Karpas-422 (cell line): ENCODE measurements at regions not wholly inside any gene's neighbourhood (a gene's known extent, or its start where the extent isn't known, plus 50 kb on each side); places are given as distances from the start of the nearest gene placed in this dataset.

Experiments used
- DNase-seq: peaks from one replicate; pipeline ENCODE4 v3.0.0-alpha.2; 2015
- H2AFZ ChIP-seq: fragments of 200-600 bp; sonication (generic); 2 replicates; pipeline ENCODE4 v1.6.1; 2014; ENCODE audit warnings: antibody characterized with exemption, low read length, mixed read lengths
- H3K27ac ChIP-seq: fragments of 200-600 bp; sonication (generic); 2 replicates; pipeline ENCODE4 v1.5.1; 2014; ENCODE audit warnings: mild to moderate bottlenecking, low read length, moderate library complexity
- H3K27me3 ChIP-seq: fragments of 200-600 bp; sonication (generic); 2 replicates; pipeline ENCODE4 v1.6.1; 2014; ENCODE audit warnings: low read length, mixed read lengths
- H3K36me3 ChIP-seq: fragments of 200-600 bp; sonication (generic); 2 replicates; pipeline ENCODE4 v1.6.1; 2014; ENCODE audit warnings: low read length, mixed read lengths; ENCODE audit not compliant: insufficient read depth
- H3K4me1 ChIP-seq: fragments of 200-600 bp; sonication (generic); 2 replicates; pipeline ENCODE4 v1.6.1; 2014; ENCODE audit warnings: mild to moderate bottlenecking, low read length, mixed read lengths
- H3K4me2 ChIP-seq: fragments of 200-600 bp; sonication (generic); 2 replicates; pipeline ENCODE4 v1.6.1; 2014; ENCODE audit warnings: low read length, low read depth, mild to moderate bottlenecking; ENCODE audit not compliant: poor library complexity, severe bottlenecking
- H3K4me3 ChIP-seq: fragments of 200-600 bp; sonication (generic); 2 replicates; pipeline ENCODE4 v1.5.1; 2014; ENCODE audit warnings: mild to moderate bottlenecking, antibody characterized with exemption, low read length, mixed read lengths
- H3K79me2 ChIP-seq: fragments of 200-600 bp; sonication (generic); 2 replicates; pipeline ENCODE4 v1.6.1; 2014; ENCODE audit warnings: mild to moderate bottlenecking, low read length, mixed read lengths
- H3K9ac ChIP-seq: fragments of 200-600 bp; sonication (generic); 2 replicates; pipeline ENCODE4 v1.6.0; 2014; ENCODE audit warnings: low read length
- H3K9me2 ChIP-seq: fragments of 200-600 bp; sonication (generic), shearing (Covaris generic); replicated peaks from 2 replicates; pipeline ENCODE4 v1.6.0; 2014; ENCODE audit warnings: mild to moderate bottlenecking, low read length, moderate library complexity; ENCODE audit not compliant: insufficient read depth
- H3K9me3 ChIP-seq: fragments of 300-700, 200-600 bp; sonication (generic); 2 replicates; pipeline ENCODE4 v1.6.1; 2014; ENCODE audit warnings: low read length, mixed read lengths
- H4K20me1 ChIP-seq: fragments of 200-600 bp; sonication (generic); 2 replicates; pipeline ENCODE4 v1.6.1; 2014; ENCODE audit warnings: mild to moderate bottlenecking, antibody characterized with exemption, low read length, low read depth; ENCODE audit not compliant: insufficient read depth

DNA sequence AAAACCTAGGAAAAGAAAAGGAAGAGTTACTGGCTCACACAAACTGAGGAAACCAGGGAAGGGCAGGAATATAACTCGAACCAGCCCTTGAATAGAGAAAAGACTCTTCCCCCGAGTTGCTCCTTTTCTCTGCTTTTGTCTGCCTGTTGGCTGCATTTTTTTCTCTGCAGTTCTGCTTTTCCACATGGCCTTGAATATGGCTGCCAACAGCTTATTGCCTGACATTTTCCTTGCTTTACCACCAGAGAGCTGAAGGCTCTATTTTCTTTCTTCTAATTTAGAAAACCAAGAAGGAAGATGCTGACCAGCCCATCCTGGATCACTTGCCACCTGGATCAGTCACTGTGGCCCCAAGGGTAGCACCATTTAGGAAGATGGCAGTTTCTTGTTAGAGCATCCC lies 164.8 kb upstream of the MAN1A1 start:
- Histone ChIP-seq H3K79me2 (no peaks in the 10 kb centered on the region), H3K4me1 (no peaks in the 10 kb centered on the region), H3K27me3 (no peaks in the 10 kb centered on the region), H3K9me2 (no peaks in the 10 kb centered on the region), H2AFZ (no peak overlapping the region), H3K4me2 (no peak overlapping the region), H3K27ac (no peak overlapping the region), H4K20me1 (no peaks in the 10 kb centered on the region), H3K9me3 (no peaks in the 10 kb centered on the region), H3K9ac (no peak overlapping the region), H3K36me3 (no peaks in the 10 kb centered on the region), H3K4me3 (no peak overlapping the region)
- DNase-seq, result no peak

DNA sequence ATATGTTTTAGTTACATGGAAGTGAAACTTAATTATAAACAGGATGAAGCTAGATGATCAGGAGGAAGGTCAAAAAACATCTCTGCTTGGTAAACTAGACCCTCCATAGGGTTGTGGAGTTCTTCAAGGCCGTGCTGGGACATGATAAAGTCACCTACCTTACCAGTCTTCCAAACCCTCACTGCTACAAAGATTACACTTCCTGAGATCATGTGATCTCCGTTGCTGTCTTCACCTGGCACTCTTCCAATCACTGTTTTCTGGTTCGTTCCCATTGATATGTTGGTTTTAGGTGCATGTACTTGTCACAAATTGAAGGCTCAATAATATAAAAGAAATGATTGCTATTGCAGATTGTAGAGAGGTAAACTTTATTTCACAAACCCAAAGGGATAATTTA lies 161.5 kb upstream of the MAN1A1 start:
- no peak overlapping the region for H3K4me3 ChIP-seq
- no peaks in the 10 kb centered on the region for H3K36me3 ChIP-seq
- no peak for DNase-seq
- no peak overlapping the region for H3K27ac ChIP-seq
- H3K9me3 ChIP-seq, result no peaks in the 10 kb centered on the region
- H4K20me1 ChIP-seq, result no peaks in the 10 kb centered on the region
- no peaks in the 10 kb centered on the region for H3K79me2 ChIP-seq
- H3K9me2 ChIP-seq, result no peaks in the 10 kb centered on the region
- no peak overlapping the region for H3K9ac ChIP-seq
- no peaks in the 10 kb centered on the region for H3K27me3 ChIP-seq
- no peaks in the 10 kb centered on the region for H3K4me1 ChIP-seq
- H3K4me2 ChIP-seq, result no peak overlapping the region
- H2AFZ ChIP-seq, result no peak overlapping the region

DNA sequence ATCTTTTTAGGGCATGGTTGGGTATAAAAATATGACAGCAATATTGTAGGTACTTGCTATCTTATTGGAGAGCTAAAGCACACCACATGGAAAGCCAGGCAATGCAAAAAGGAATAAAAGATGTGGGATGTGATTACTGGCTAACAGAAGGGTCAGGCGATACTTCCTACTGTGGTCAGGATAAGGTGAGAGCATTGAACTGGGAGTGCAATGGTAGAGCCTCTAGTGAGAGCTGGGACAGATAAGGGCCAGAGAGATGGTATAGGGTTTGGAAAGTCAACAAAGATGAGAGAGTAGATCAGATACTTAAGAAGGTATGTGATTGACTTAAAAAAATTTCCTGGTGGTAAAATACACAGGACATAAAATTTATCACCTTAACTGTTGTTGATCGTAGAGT lies 160.7 kb upstream of the MAN1A1 start:
- no peaks in the 10 kb centered on the region for H3K27me3 ChIP-seq
- H3K9me2 ChIP-seq, result no peaks in the 10 kb centered on the region
- no peaks in the 10 kb centered on the region for H3K9me3 ChIP-seq

DNA sequence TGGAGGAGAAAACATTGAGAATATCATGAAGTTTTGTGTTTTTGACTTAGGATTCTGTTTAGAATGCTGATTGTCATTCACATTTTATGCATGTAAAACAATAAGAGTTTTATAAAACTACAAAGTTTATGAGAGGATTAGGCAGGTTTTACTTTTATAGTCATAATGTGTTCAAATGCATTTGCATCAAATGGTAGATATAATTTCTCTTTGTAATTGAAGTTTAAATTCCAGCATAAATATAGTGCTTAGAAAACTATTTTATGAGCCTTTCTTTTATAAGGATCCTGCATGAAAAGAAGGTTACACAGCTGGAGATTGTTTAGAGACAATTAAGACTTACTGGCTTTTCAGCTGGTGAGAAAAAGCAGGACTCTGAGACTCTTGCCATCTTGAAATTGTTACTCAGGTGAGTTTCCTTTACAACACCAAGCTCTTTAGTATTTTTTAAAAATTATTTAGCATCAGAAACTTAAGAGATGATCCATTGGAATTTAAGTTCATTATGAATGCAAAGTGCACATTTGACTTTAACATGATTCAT lies 157.1 kb upstream of the MAN1A1 start:
- Histone ChIP-seq H3K9me2 (no peaks in the 10 kb centered on the region), H3K4me1 (no peaks in the 10 kb centered on the region), H3K4me3 (no peak overlapping the region), H3K9ac (no peak overlapping the region), H3K9me3 (no peaks in the 10 kb centered on the region), H2AFZ (no peak overlapping the region), H3K4me2 (no peak overlapping the region), H3K27ac (no peak overlapping the region), H3K36me3 (no peaks in the 10 kb centered on the region), H4K20me1 (no peaks in the 10 kb centered on the region), H3K79me2 (no peaks in the 10 kb centered on the region), H3K27me3 (no peaks in the 10 kb centered on the region)
- DNase-seq, result no peak

More for the DNA sequence above, 160.7 kb upstream of the MAN1A1 start:
- Histone ChIP-seq H4K20me1 (no peaks in the 10 kb centered on the region), H3K79me2 (no peaks in the 10 kb centered on the region), H3K9ac (no peak overlapping the region), H3K4me3 (no peak overlapping the region), H2AFZ (no peak overlapping the region), H3K4me2 (no peak overlapping the region), H3K27ac (no peak overlapping the region), H3K4me1 (no peaks in the 10 kb centered on the region), H3K36me3 (no peaks in the 10 kb centered on the region)
- no peak for DNase-seq

DNA sequence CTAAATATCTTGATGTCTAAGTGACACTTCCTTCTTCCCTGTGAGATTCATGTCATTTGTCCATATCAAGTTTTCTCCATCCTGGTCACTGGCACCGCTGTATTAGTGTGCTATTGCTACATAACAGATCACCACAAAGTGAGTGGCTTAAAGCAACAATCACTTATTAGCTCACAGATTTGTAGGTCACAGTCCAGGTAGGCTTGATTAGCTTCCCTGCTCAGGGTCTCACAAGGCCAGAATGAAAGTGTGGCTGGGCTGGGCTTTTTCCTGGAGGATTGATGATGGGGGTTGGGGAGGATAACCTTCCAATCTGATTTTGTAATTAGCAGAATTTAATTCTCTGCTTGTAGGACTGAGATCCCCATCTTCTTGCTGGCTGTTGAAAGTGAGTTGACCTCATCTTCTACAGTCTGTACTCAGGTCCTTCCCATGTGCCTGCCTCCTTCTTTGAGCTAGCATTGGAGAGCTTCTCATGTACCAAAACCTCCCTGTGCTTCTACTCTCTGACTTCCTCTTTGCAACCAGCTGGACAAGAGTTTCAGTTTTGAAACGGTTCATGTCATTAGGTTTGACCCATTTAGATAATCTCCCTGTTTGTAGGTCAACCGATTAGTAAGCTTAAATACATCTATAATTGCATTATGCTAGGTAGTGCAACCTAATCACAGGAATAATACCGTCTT lies 152.4 kb upstream of the MAN1A1 start:
- no peak overlapping the region for H2AFZ ChIP-seq
- DNase-seq, result no peak
- H3K4me3 ChIP-seq, result no peak overlapping the region
- no peak overlapping the region for H3K27ac ChIP-seq
- no peaks in the 10 kb centered on the region for H3K9me2 ChIP-seq
- H3K79me2 ChIP-seq, result no peaks in the 10 kb centered on the region
- H3K27me3 ChIP-seq, result no peaks in the 10 kb centered on the region
- H3K36me3 ChIP-seq, result no peaks in the 10 kb centered on the region
- H3K4me2 ChIP-seq, result no peak overlapping the region
- no peaks in the 10 kb centered on the region for H3K4me1 ChIP-seq
- H3K9ac ChIP-seq, result no peak overlapping the region
- no peaks in the 10 kb centered on the region for H3K9me3 ChIP-seq
- H4K20me1 ChIP-seq, result no peaks in the 10 kb centered on the region

DNA sequence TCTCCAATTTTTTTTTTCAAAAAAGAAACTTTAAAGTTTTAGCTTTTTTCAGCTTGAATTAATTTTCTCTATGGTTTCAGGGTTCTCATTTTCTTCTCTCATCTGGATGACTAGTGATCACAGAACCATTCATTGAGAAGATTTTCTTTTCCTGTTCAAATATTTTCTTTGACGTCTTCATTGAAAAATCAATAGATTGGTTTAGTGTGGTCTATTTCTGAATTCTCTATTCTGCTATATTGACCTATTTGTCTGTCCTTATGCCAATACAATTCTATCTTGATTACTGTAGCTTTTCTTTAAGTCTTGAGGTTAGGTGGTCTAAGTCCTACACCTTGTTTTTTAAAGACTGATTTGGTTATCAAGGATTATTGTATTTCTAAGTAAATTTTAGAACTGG lies 150.2 kb upstream of the MAN1A1 start:
- H3K4me1 ChIP-seq, result no peaks in the 10 kb centered on the region
- no peaks in the 10 kb centered on the region for H4K20me1 ChIP-seq
- no peak for DNase-seq
- no peak overlapping the region for H3K4me3 ChIP-seq
- H3K4me2 ChIP-seq, result no peak overlapping the region
- no peaks in the 10 kb centered on the region for H3K79me2 ChIP-seq
- no peak overlapping the region for H2AFZ ChIP-seq
- no peak overlapping the region for H3K9ac ChIP-seq
- no peak overlapping the region for H3K27ac ChIP-seq
- H3K9me2 ChIP-seq, result no peaks in the 10 kb centered on the region
- no peaks in the 10 kb centered on the region for H3K9me3 ChIP-seq
- H3K27me3 ChIP-seq, result no peaks in the 10 kb centered on the region
- H3K36me3 ChIP-seq, result no peaks in the 10 kb centered on the region

DNA sequence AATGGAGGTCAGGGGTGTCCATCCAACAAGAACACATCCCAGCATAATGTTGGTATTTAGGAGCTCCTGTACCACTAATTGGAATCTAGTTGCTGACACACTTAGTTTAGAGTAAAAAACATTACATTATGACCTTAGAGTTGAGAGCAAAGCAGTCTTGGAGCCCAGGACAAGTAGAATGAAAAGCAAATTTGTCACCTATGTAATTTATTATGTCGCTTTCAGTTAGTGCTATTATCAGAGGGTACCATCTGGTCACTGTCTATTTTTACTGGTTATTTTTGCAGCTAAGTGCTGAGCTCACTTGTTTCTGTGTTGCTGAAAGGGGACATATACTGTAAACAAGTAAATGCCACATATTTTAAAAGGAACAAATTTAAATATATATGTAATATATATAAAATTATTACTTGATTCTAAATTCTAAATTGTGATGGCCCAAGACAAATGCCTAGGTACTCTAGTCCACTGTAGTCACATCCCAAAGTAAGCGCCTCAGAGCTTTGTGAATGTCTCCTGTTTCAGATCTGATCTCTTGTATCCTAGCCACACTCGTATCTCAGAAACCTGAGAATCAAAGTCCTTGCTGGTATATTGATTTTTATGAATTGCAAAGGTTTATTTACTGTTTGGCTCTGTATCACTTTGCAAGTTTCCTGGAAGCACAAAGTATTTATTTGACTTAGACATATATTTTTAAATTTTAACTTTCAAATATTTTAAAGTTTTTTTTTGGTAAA lies 148.6 kb upstream of the MAN1A1 start:
- no peak for DNase-seq
- H3K4me2 ChIP-seq, result no peak overlapping the region
- H3K4me3 ChIP-seq, result no peak overlapping the region
- no peak overlapping the region for H3K9ac ChIP-seq
- no peaks in the 10 kb centered on the region for H3K79me2 ChIP-seq
- H3K9me3 ChIP-seq, result no peaks in the 10 kb centered on the region
- no peak overlapping the region for H3K27ac ChIP-seq
- H3K9me2 ChIP-seq, result no peaks in the 10 kb centered on the region
- H2AFZ ChIP-seq, result no peak overlapping the region
- no peaks in the 10 kb centered on the region for H4K20me1 ChIP-seq
- H3K36me3 ChIP-seq, result no peaks in the 10 kb centered on the region
- no peaks in the 10 kb centered on the region for H3K27me3 ChIP-seq
- no peaks in the 10 kb centered on the region for H3K4me1 ChIP-seq

DNA sequence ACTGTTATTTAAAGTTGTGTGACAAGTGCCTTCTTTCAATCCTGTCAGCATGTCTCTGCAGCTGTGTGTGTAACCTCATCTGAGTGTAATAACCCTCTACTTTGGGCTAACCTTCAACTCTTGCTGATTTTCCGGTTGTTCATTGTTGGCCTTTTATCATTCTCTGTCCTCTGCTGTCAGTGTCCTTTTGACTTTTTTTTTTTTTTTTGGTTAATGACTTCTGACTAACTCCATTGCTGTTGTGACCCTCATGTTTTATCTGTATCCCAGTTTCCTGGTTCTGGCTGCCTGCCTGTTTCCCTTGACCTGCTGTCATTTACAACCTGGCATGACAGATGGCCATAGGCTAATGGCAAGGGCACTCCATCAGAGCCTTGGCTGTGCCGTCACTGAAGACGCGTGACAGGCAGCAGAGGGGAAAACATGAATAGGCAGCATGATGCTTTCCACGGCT lies 145.7 kb upstream of the MAN1A1 start:
- Histone ChIP-seq H3K9me3 (no peaks in the 10 kb centered on the region), H3K4me2 (no peak overlapping the region), H3K9ac (no peak overlapping the region), H3K79me2 (no peaks in the 10 kb centered on the region), H3K27me3 (no peaks in the 10 kb centered on the region), H3K9me2 (no peaks in the 10 kb centered on the region), H3K27ac (no peak overlapping the region), H4K20me1 (no peaks in the 10 kb centered on the region), H2AFZ (no peak overlapping the region), H3K36me3 (no peaks in the 10 kb centered on the region), H3K4me3 (no peak overlapping the region), H3K4me1 (no peaks in the 10 kb centered on the region)
- no peak for DNase-seq
